WTC11 (cell line): ENCODE measurements at regions not wholly inside any gene's neighbourhood (a gene's known extent, or its start where the extent isn't known, plus 50 kb on each side); places are given as distances from the start of the nearest gene placed in this dataset.

Experiments
- ATAC-seq: fragments of 200-7000 bp; cut with Tn5 transposase; 2 replicates; pipeline ENCODE4 v1.10.0; 2021; ENCODE audit warnings: mild to moderate bottlenecking, moderate library complexity
- CTCF ChIA-PET: fragments of 300-600 bp; sonication (Branson Sonifier 250); formaldehyde crosslinking; loops from one replicate; lab custom pipeline; 2021; ENCODE audit warnings: antibody characterized with exemption; lab: Charles Lee
- POLR2A ChIA-PET: fragments of 350-600 bp; sonication (Branson Sonifier 250); formaldehyde crosslinking; loops from one replicate; lab custom pipeline; 2021; ENCODE audit warnings: antibody characterized with exemption; lab: Charles Lee
- DNase-seq: peaks from one replicate; pipeline ENCODE4 v3.0.0; 2021; ENCODE audit warnings: low spot score
- H3K27ac Mint-ChIP-seq: 2 replicates; pipeline ENCODE4 v1.8.0; 2021; ENCODE audit warnings: mixed read lengths
- H3K27me3 Mint-ChIP-seq: 2 replicates; pipeline ENCODE4 v1.8.0; 2021; ENCODE audit warnings: low read depth, mild to moderate bottlenecking, moderate library complexity, mixed read lengths
- H3K36me3 Mint-ChIP-seq: 2 replicates; pipeline ENCODE4 v1.8.0; 2021; ENCODE audit warnings: mixed read lengths
- H3K4me1 Mint-ChIP-seq: 2 replicates; pipeline ENCODE4 v1.8.0; 2022; ENCODE audit warnings: mixed read lengths
- H3K4me3 Mint-ChIP-seq: 2 replicates; pipeline ENCODE4 v1.8.0; 2021; ENCODE audit warnings: mild to moderate bottlenecking, moderate library complexity, mixed read lengths
- H3K9me3 Mint-ChIP-seq: 2 replicates; pipeline ENCODE4 v1.8.0; 2021; ENCODE audit warnings: mixed read lengths
- CREB1 ChIP-seq: sonication (generic); formaldehyde crosslinking; IDR thresholded peaks from 2 replicates; pipeline ENCODE4 v1.8.0; 2023; ENCODE audit warnings: mild to moderate bottlenecking, missing genetic modification reagents
- CTCF ChIP-seq: fragments of 200-600 bp; IDR thresholded peaks from 2 replicates; pipeline ENCODE4 v1.8.0; 2022; ENCODE audit warnings: antibody characterized with exemption
- E2F4 ChIP-seq: sonication (generic); formaldehyde crosslinking; IDR thresholded peaks from 2 replicates; pipeline ENCODE4 v1.8.1; 2022; ENCODE audit warnings: low read depth, mild to moderate bottlenecking, moderate library complexity, missing genetic modification reagents, borderline replicate concordance
- EMX1 ChIP-seq: fragments of 250-450 bp; sonication (Bioruptor Pico); IDR thresholded peaks from 2 replicates; pipeline ENCODE4 v1.8.0; 2021; ENCODE audit warnings: mild to moderate bottlenecking
- FOXJ3 ChIP-seq: sonication (generic); formaldehyde crosslinking; IDR thresholded peaks from 2 replicates; pipeline ENCODE4 v1.9.0; 2021; ENCODE audit warnings: missing genetic modification reagents, mild to moderate bottlenecking, borderline replicate concordance
- FOXK1 ChIP-seq: sonication (generic); formaldehyde crosslinking; IDR thresholded peaks from 2 replicates; pipeline ENCODE4 v1.8.0; 2022; ENCODE audit warnings: mild to moderate bottlenecking, moderate library complexity, missing genetic modification reagents
- GABPB1 ChIP-seq: sonication (generic); formaldehyde crosslinking; IDR thresholded peaks from 2 replicates; pipeline ENCODE4 v1.8.1; 2023; ENCODE audit warnings: mild to moderate bottlenecking, missing genetic modification reagents
- GRHL2 ChIP-seq: fragments of 250-450 bp; sonication (Bioruptor Pico); IDR thresholded peaks from 2 replicates; pipeline ENCODE4 v1.8.0; 2022; ENCODE audit warnings: mild to moderate bottlenecking, moderate library complexity; ENCODE audit not compliant: insufficient replicate concordance, severe bottlenecking
- HMGXB4 ChIP-seq: sonication (generic); formaldehyde crosslinking; IDR thresholded peaks from 2 replicates; pipeline ENCODE4 v1.8.1; 2023; ENCODE audit warnings: mild to moderate bottlenecking, moderate library complexity, missing genetic modification reagents
- IRF1 ChIP-seq: sonication (generic); formaldehyde crosslinking; IDR thresholded peaks from 2 replicates; pipeline ENCODE4 v1.8.0; 2023; ENCODE audit warnings: missing genetic modification reagents
- NFATC4 ChIP-seq: fragments of 250-450 bp; sonication (Bioruptor Pico); IDR thresholded peaks from 2 replicates; pipeline ENCODE4 v1.9.0; 2021; ENCODE audit warnings: mild to moderate bottlenecking
- NFE2L1 ChIP-seq: sonication (generic); formaldehyde crosslinking; IDR thresholded peaks from 2 replicates; pipeline ENCODE4 v1.8.1; 2023; ENCODE audit warnings: missing genetic modification reagents
- NR2C2 ChIP-seq: sonication (generic); formaldehyde crosslinking; IDR thresholded peaks from 2 replicates; pipeline ENCODE4 v1.8.0; 2022; ENCODE audit warnings: mild to moderate bottlenecking, missing genetic modification reagents
- PRRX2 ChIP-seq: fragments of 250-450 bp; sonication (Bioruptor Pico); IDR thresholded peaks from 2 replicates; pipeline ENCODE4 v1.8.0; 2021; ENCODE audit warnings: mild to moderate bottlenecking
- RELA ChIP-seq: sonication (generic); formaldehyde crosslinking; IDR thresholded peaks from 2 replicates; pipeline ENCODE4 v1.8.1; 2022; ENCODE audit warnings: missing genetic modification reagents, mild to moderate bottlenecking, borderline replicate concordance
- RORB ChIP-seq: fragments of 250-450 bp; sonication (Bioruptor Pico); IDR thresholded peaks from 2 replicates; pipeline ENCODE4 v1.9.0; 2021; ENCODE audit warnings: mild to moderate bottlenecking
- ZBTB21 ChIP-seq: sonication (generic); formaldehyde crosslinking; IDR thresholded peaks from 2 replicates; pipeline ENCODE4 v1.8.1; 2023; ENCODE audit warnings: mild to moderate bottlenecking, missing genetic modification reagents, borderline replicate concordance
- ZMAT4 ChIP-seq: fragments of 250-450 bp; sonication (Bioruptor Pico); IDR thresholded peaks from 2 replicates; pipeline ENCODE4 v1.9.0; 2021; ENCODE audit warnings: mild to moderate bottlenecking
- ZNF121 ChIP-seq: sonication (generic); formaldehyde crosslinking; IDR thresholded peaks from 2 replicates; pipeline ENCODE4 v1.8.0; 2023; ENCODE audit warnings: missing genetic modification reagents
- ZNF138 ChIP-seq: sonication (generic); formaldehyde crosslinking; conservative IDR thresholded peaks from 2 replicates; pipeline ENCODE4 v1.8.1; 2022; ENCODE audit warnings: mild to moderate bottlenecking, moderate library complexity, missing genetic modification reagents
- ZNF232 ChIP-seq: sonication (generic); formaldehyde crosslinking; IDR thresholded peaks from 2 replicates; pipeline ENCODE4 v1.8.0; 2022; ENCODE audit warnings: mild to moderate bottlenecking, missing genetic modification reagents
- ZNF317 ChIP-seq: sonication (generic); formaldehyde crosslinking; IDR thresholded peaks from 2 replicates; pipeline ENCODE4 v1.8.1; 2023; ENCODE audit warnings: low read depth, mild to moderate bottlenecking, moderate library complexity, missing genetic modification reagents, borderline replicate concordance
- ZNF396 ChIP-seq: fragments of 250-450 bp; sonication (Bioruptor Pico); IDR thresholded peaks from 2 replicates; pipeline ENCODE4 v1.8.0; 2021; ENCODE audit warnings: mild to moderate bottlenecking, moderate library complexity, borderline replicate concordance
- ZNF423 ChIP-seq: fragments of 250-450 bp; sonication (Bioruptor Pico); IDR thresholded peaks from 2 replicates; pipeline ENCODE4 v2.1.2; 2022; ENCODE audit warnings: mild to moderate bottlenecking, moderate library complexity
- ZNF671 ChIP-seq: fragments of 250-450 bp; sonication (Bioruptor Pico); IDR thresholded peaks from 2 replicates; pipeline ENCODE4 v1.8.0; 2021; ENCODE audit warnings: mild to moderate bottlenecking

- Mint-ChIP-seq H3K4me1 (peaks cover 42% of the 10 kb centered on the region), H3K9me3 (no peaks in the 10 kb centered on the region), H3K36me3 (no peaks in the 10 kb centered on the region)
- ATAC-seq: no peak
- TF ChIP-seq ZNF317 (CRISPR knock-in tag): no peak
- no peak for TF ChIP-seq E2F4 (CRISPR knock-in tag)
- TF ChIP-seq FOXK1: no peak
- no peak for TF ChIP-seq NR2C2 (CRISPR knock-in tag)
- no peak for TF ChIP-seq RORB (CRISPR knock-in tag)
- TF ChIP-seq NFE2L1 (CRISPR knock-in tag): no peak
- no peak for TF ChIP-seq ZMAT4 (CRISPR knock-in tag)
- no peak for TF ChIP-seq ZNF423 (CRISPR knock-in tag)
- no peak for TF ChIP-seq ZNF232 (CRISPR knock-in tag)
- no peak for TF ChIP-seq CREB1 (CRISPR knock-in tag)
- TF ChIP-seq RELA (CRISPR knock-in tag): no peak
- TF ChIP-seq ZNF121: no peak
- TF ChIP-seq FOXJ3 (CRISPR knock-in tag): no peak
- TF ChIP-seq, all 79 proteins: peak for 0
- Mint-ChIP-seq H3K4me3 (no peak overlapping the region), H3K27ac (no peak overlapping the region), H3K27me3 (peaks cover 33% of the 10 kb centered on the region)
- DNase-seq: no peak
- ChIA-PET POLR2A (no interaction called here), CTCF (no interaction called here)
Measured at GRCh38 chr2:217332866-217333265, 473.0 kb upstream of the TNP1 start.

GRCh38 chr2:217332417-217332791, 472.5 kb upstream of the TNP1 start:
- peaks cover 46% of the 10 kb centered on the region for H3K4me1 Mint-ChIP-seq
- H3K4me3 Mint-ChIP-seq: no peak overlapping the region
- H3K27ac Mint-ChIP-seq: no peak overlapping the region
- no peaks in the 10 kb centered on the region for H3K36me3 Mint-ChIP-seq
- peaks cover 33% of the 10 kb centered on the region for H3K27me3 Mint-ChIP-seq
- POLR2A ChIA-PET: no interaction called here
- TF ChIP-seq ZNF671 (CRISPR knock-in tag): no peak
- no peak for TF ChIP-seq ZNF396 (CRISPR knock-in tag)
- no peak for TF ChIP-seq CREB1 (CRISPR knock-in tag)
- no peak for TF ChIP-seq GRHL2 (CRISPR knock-in tag)
- H3K9me3 Mint-ChIP-seq: no peaks in the 10 kb centered on the region
- ATAC-seq (no peak), DNase-seq (no peak)
- CTCF ChIA-PET: interaction anchor here (1.1 kb wide), 1 partner anchor 179 kb away, joined by 3 read pairs; no protein-coding TSS in a partner anchor

- peaks cover 31% of the 10 kb centered on the region for H3K27me3 Mint-ChIP-seq
- ATAC-seq: peak; percentile 70
- H3K4me1 Mint-ChIP-seq: peaks cover 47% of the 10 kb centered on the region
- ChIA-PET POLR2A (no interaction called here), CTCF (interaction anchor here (1.1 kb wide), 1 partner anchor 179 kb away, joined by 3 read pairs; no protein-coding TSS in a partner anchor)
- no peaks in the 10 kb centered on the region for H3K36me3 Mint-ChIP-seq
- H3K4me3 Mint-ChIP-seq: no peak overlapping the region
- TF ChIP-seq NFATC4 (CRISPR knock-in tag) (no peak), GABPB1 (CRISPR knock-in tag) (peak; percentile 81)
- no peaks in the 10 kb centered on the region for H3K9me3 Mint-ChIP-seq
- DNase-seq: no peak
- no peak overlapping the region for H3K27ac Mint-ChIP-seq
Measured at GRCh38 chr2:217331523-217332416, 471.9 kb upstream of the TNP1 start.

GRCh38 chr2:217330647-217331046, 470.8 kb upstream of the TNP1 start:
- no peaks in the 10 kb centered on the region for H3K36me3 Mint-ChIP-seq
- H3K27ac Mint-ChIP-seq: no peak overlapping the region
- peaks cover 20% of the 10 kb centered on the region for H3K27me3 Mint-ChIP-seq
- CTCF ChIA-PET: no interaction called here
- H3K4me1 Mint-ChIP-seq: peaks cover 55% of the 10 kb centered on the region
- POLR2A ChIA-PET: no interaction called here
- ATAC-seq (no peak), DNase-seq (no peak)
- no peak overlapping the region for H3K4me3 Mint-ChIP-seq
- no peaks in the 10 kb centered on the region for H3K9me3 Mint-ChIP-seq
- TF ChIP-seq ZBTB21 (CRISPR knock-in tag) (no peak), EMX1 (CRISPR knock-in tag) (no peak), GABPB1 (CRISPR knock-in tag) (no peak), IRF1 (CRISPR knock-in tag) (no peak), HMGXB4 (CRISPR knock-in tag) (no peak), PRRX2 (CRISPR knock-in tag) (no peak), CTCF (no peak), NFE2L1 (CRISPR knock-in tag) (no peak), FOXK1 (no peak), ZNF138 (CRISPR knock-in tag) (no peak)
